ENCODE measurements at regions not wholly inside any gene's neighbourhood (a gene's known extent, or its start where the extent isn't known, plus 50 kb on each side); places are given as distances from the start of the nearest gene placed in this dataset.
A peak's percentile ranks its signal among the peaks of the same experiment; 100 is the strongest.

GRCh38 chr6:148182378-148182777, 160.3 kb upstream of the SASH1 start:
- no peak for DNase-seq

DNA sequence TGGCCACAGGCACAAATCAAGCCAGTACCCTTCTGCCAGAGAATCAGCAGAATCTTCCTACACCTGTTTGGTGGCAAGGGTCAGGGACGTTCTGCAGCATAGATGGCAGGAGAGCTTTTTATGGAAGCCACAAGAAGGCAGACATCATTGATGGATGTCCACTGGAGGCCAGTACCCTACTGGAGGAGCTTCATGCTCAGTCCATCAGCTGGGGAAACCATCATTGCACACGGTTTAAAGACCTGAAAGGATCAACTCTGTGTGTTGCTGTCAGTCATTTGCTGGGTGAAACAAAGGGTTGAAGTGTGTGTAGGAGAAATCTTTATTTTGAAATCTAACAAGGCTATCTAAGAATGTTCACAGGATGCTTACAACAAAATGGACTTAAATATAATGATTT, 158.9 kb upstream of the SASH1 start:
- no peak for DNase-seq

DNA sequence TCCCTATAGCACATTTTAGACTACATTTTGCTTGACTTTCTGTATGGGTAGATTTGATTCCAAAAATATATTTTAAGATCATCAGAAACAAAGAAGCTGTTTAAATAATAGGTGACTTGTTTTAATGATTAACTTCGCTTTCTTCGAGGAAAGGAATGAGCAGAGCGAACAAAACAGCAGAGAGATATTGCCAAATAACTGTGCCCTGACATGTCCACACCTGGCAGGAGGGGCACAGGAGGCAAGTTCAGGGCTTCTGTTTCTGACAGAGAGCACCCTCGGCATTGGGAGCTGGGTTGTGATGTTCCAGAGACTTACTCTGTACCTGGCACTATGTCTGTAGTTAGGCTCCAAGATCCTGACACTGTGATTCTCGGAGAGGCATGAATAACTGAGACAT, 155.7 kb upstream of the SASH1 start:
- DNase-seq: no peak

GRCh38 chr6:148192310-148192709, 150.3 kb upstream of the SASH1 start:
- no peak for DNase-seq

GRCh38 chr6:148193063-148193680, 149.5 kb upstream of the SASH1 start:
- DNase-seq: no peak

DNA sequence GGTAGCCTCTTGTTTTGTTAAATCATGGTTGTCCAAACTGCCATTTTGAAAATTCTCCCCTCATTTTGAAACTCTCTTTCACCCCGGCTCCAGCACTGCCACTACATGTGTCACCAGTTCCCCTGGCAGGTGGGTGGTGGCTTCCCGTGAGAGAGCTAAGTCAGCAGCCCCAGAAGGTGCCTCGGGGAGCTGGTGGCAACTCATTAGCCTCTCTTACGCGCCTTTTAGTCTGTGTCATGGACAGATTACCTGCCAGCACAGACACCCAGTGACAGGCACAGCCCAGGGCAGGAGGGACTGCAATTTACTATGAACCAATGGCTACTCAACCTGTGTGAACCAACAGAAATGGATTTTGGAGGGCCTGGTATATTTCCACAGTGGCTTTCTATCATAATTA, 147.1 kb upstream of the SASH1 start:
- no peak for DNase-seq

DNA sequence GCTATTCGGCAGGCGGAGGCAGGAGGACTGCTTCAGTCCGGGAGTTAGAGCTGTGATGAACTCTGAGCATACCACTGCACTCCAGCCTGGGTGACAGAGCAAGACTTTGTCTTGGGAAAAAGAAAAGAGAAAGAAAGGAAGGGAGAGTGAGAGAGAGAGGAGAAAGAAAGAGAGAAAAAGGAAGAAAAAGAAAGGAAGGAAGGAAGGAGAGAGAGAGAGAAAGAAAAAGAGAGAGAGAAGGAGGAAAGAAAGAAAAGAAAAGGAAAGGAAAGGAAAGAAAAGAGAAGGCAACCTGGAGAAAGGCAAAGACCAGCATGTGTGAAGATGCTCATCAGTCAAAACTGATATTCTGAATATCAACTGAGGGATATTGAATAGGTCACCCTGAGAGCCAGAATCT, 143.1 kb upstream of the SASH1 start:
- DNase-seq: no peak

DNA sequence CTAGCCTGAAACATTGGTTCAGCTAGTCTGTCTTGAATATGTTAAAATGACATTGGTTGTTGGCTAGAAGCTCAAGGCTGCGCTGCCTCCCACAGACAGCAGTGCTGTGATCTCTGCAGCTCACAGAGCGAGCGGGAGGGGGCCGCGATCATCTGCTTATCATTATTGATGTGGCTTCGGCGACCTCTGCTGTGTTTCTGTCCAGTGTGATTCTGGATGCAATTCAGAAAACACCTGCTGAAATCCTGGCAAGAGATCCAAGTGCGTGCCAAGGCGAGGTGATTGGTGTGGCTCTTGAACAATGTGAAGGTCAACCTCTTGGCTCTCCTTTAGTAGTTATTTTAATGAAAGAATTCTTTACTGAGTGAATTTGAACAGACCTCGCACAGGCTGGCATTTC, 142.3 kb upstream of the SASH1 start:
- no peak for DNase-seq

GRCh38 chr6:148200781-148201180, 141.9 kb upstream of the SASH1 start:
- DNase-seq: peak; percentile 45

- DNase-seq: no peak
Observed at GRCh38 chr6:148203281-148203925, 139.2 kb upstream of the SASH1 start.

GRCh38 chr6:148203970-148204369, 138.7 kb upstream of the SASH1 start:
- DNase-seq: peak; percentile 99

DNA sequence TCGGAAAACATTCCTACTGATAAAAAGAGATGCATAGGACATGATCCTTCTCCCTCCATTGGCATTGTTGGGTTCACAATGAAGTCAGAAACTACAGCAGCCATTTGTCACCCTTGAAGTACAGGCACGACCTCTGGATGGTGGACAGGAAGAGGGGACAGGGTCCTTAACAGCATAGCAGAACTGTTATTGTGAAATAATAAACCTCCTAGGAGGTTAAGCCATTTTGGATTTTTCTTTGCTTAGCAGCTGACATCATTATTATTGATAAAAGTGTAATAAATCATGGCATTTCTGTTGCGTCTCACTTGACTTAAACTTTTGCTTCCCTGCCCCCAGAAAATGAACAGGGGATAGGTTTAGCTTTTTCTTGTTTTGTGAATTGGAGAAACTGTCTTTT, 134.3 kb upstream of the SASH1 start:
- DNase-seq: no peak

DNA sequence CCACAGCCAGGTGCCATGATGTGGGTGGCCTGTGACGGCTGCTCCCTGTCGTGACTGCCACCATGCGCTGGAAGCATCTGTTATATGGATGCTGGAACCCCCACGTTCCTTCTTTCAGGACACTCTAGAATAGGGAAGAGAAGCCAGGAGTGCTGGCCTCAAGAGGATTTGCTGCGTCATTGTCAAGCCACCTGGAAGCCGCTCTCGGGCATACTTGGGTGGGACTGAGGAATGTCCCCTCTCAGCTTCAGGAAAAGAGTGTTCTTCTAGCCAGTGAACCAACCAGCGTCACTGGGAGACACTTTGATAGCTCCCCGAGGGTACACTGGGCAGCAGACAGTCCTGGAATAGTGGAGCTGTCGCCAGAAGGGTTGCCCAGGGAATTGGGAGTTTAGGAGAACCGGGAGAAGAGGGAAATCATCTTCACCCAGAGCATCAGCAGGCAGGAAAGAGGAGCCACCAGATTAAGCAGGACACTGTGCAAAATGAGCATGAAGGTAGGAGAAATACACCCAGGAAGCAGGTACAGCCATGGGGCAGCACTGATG, 130.8 kb upstream of the SASH1 start:
- DNase-seq: no peak

- peak; percentile 80 for DNase-seq
Observed at GRCh38 chr6:148212366-148212765, 130.3 kb upstream of the SASH1 start.

GRCh38 chr6:148213366-148213765, 129.3 kb upstream of the SASH1 start:
- DNase-seq: no peak

- no peak for DNase-seq
Observed at GRCh38 chr6:148214667-148215066, 128.0 kb upstream of the SASH1 start.

- no peak for DNase-seq
Observed at GRCh38 chr6:148217051-148217450, 125.6 kb upstream of the SASH1 start.

DNA sequence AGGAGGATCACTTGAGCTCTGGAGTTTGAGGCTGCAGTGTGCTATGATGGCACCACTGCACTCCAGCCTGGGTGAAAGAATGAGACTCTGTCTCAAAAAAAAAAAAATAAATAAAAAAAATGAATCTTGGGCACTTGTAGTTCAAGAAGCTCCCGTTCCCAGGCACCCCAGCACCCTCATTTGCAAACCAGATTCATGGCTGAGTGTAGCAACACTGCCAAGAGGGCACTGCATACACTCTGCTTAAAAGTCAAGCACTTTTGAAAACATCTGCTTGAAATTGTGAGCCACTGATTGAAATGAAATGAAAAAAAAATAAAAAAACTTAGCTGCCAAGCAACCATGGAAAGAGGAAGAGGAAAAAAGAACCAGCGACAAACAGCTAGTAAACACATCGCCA, 124.7 kb upstream of the SASH1 start:
- DNase-seq: peak; percentile 43

GRCh38 chr6:148218542-148219258, 123.9 kb upstream of the SASH1 start:
- DNase-seq: peak; percentile 26

DNA sequence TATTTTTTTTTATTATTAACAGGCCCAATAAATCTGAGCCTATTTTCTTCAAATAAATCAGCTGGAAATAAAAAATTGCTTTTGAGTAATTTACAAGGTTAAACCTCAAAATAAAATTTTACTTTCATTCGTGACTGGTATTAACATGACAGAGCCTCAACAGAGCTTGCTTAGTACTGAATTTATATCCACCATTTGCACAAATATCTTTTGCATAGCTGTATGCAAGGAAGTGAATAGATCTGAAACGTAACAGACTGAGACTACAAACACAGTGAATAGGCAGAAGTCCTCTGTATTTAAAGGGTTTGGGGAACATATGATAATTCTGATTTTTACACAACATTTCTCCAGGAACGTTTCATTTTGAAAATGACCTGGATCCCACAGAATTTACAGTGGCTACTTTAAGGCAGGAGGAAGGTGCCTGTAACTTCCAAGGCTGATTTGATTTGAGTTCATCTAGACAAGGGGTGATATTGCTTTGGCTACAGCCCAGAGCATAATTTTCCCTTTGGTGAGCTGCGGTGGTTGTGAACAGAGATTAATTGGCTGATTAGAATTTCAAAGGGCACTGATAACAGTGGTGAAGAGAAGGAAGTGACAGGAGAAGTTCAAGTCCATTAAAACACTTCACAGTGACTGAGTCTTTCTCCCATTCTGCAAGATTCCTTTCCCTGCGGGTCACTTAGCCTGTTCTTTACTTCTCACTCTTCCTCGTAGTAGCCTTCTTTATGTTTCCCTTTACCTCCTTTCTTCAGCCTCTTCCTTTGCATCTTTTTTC, 121.2 kb upstream of the SASH1 start:
- no peak for DNase-seq

DNA sequence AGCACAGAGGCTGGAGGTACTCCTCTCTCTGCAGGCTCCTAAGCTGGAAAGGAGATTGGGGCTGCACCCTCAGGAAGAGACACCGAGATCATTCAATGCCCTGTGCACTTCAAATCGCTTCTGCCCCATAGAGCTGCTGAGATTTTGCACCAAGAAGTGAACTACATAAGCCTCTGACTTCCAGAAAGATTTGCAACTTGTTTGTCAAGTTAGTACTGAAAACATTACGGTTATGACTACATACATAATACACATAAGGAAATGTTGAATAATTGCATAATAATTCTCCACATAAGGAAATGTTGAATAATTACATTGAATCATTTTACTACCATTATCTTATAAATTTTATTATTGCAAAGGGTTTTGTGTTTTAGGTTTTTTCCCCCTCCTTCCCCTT, 120.3 kb upstream of the SASH1 start:
- DNase-seq: no peak

DNA sequence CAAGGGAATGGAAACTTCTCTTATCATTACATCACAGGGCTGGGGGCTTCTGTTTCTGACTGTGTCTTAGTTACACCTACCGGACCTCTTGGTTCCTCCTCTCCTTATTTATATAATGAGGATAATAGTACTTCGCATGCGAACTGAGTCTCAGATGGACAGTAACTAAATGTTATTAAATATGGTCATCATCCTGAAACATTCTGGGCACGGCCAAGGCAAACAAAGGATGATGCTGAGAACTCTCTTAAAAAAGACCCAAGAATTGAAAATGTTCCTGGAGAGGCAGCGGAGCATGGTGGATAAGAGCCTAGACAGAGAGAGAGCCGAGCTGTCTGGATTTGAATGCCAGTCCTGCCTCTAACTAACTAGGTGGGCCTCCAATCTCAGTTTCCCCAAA, 119.8 kb upstream of the SASH1 start:
- DNase-seq: no peak

GRCh38 chr6:148223424-148223842, 119.2 kb upstream of the SASH1 start:
- no peak for DNase-seq
